HCT116 (cell line): ENCODE measurements at regions not wholly inside any gene's neighbourhood (a gene's known extent, or its start where the extent isn't known, plus 50 kb on each side); places are given as distances from the start of the nearest gene placed in this dataset.

Experiments
- ATAC-seq: fragments of 200-7000 bp; cut with Tn5 transposase; 2 replicates; pipeline ENCODE4 v1.9.1; 2020; ENCODE audit warnings: mild to moderate bottlenecking, moderate library complexity
- BruUV-seq: library from RNA; stranded (reverse); fragments of 400-500 nt; replicated peaks from 2 replicates; lab custom pipeline; 2021; lab: Mats Ljungman, UMichigan
- CTCF ChIA-PET: fragments of 300-600 bp; sonication (Branson Sonifier 250); formaldehyde crosslinking; loops from one replicate; lab custom pipeline; 2021; ENCODE audit warnings: antibody characterized with exemption; lab: Charles Lee
- POLR2A ChIA-PET: fragments of 300-600, 350-600 bp; sonication (Branson Sonifier 250); formaldehyde crosslinking; loops from one replicate; lab custom pipeline; 2021; ENCODE audit warnings: antibody characterized with exemption; lab: Charles Lee
- RAD21 ChIA-PET, 2 experiments: fragments of 300-600 bp; sonication (Branson Sonifier 250); formaldehyde crosslinking; loops; one replicate each; lab custom pipeline; 2023; ENCODE audit warnings: low total read pairs in 2 of 2; ENCODE audit not compliant: uncharacterized antibody in 2 of 2, unreplicated experiment in 2 of 2, low non-redundant PET in 1 of 2; lab: Charles Lee
- DNase-seq: peaks from one replicate; pipeline ENCODE4 v3.0.0-alpha.2; 2010; ENCODE audit warnings: low read depth, low spot score
- H2AFZ ChIP-seq: fragments of 200-600 bp; shearing (Covaris generic), sonication (generic); 2 replicates; pipeline ENCODE4 v1.6.1; 2017; ENCODE audit warnings: low read depth, mixed run types, mixed read lengths, antibody characterized with exemption, low read length; ENCODE audit not compliant: poor library complexity, severe bottlenecking
- H3K27ac ChIP-seq: 2 replicates; pipeline ENCODE4 v1.5.1; 2012; ENCODE audit warnings: low read depth, low read length
- H3K27me3 ChIP-seq: fragments of 200-600 bp; sonication (generic); 2 replicates; pipeline ENCODE4 v1.6.1; 2016; ENCODE audit warnings: mixed run types, low read length, mixed read lengths; ENCODE audit not compliant: insufficient read depth
- H3K36me3 ChIP-seq, 2 experiments: fragments of 200-500 bp in 1 of 2; fragments of 200-600 bp in 1 of 2; sonication (Bioruptor generic) in 1 of 2; sonication (generic) in 1 of 2; 2 replicates each; pipeline versions ENCODE4 v1.5.1 to v1.6.1; 2014 to 2016; ENCODE audit warnings: low read length in 2 of 2, inconsistent platforms in 1 of 2, mixed read lengths in 1 of 2, mixed run types in 1 of 2; ENCODE audit not compliant: insufficient read depth in 2 of 2, control insufficient read depth in 1 of 2
- H3K4me1 ChIP-seq, 2 experiments: fragments of 200-600 bp in 1 of 2; sonication (generic) in 1 of 2; 2 replicates each; pipeline versions ENCODE4 v1.5.1 to v1.6.1; 2012 to 2017; ENCODE audit warnings: low read length in 2 of 2, inconsistent platforms in 1 of 2, mild to moderate bottlenecking in 1 of 2, mixed read lengths in 1 of 2, mixed run types in 1 of 2, moderate library complexity in 1 of 2; ENCODE audit not compliant: insufficient read depth in 2 of 2, control insufficient read depth in 1 of 2
- H3K4me2 ChIP-seq: fragments of 200-600 bp; sonication (generic); 2 replicates; pipeline ENCODE4 v1.6.1; 2017; ENCODE audit warnings: mixed run types, low read length, mixed read lengths
- H3K4me3 ChIP-seq, 2 experiments: fragments of 200-600 bp in 1 of 2; sonication (generic) in 1 of 2; replicated peaks in 1 of 2; 2 replicates each; pipeline ENCODE4 v1.5.1; 2011 to 2016; ENCODE audit warnings: low read length in 2 of 2, control low read depth in 1 of 2, low read depth in 1 of 2, mild to moderate bottlenecking in 1 of 2, mixed read lengths in 1 of 2, mixed run types in 1 of 2
- H3K79me2 ChIP-seq: fragments of 200-600 bp; sonication (generic); 2 replicates; pipeline ENCODE4 v1.6.1; 2017; ENCODE audit warnings: mild to moderate bottlenecking, mixed run types, low read length, moderate library complexity, mixed read lengths; ENCODE audit not compliant: insufficient read depth
- H3K9ac ChIP-seq: fragments of 200-600 bp; sonication (generic); 2 replicates; pipeline ENCODE4 v1.6.1; 2016; ENCODE audit warnings: low read length, mixed read lengths
- H3K9me2 ChIP-seq: fragments of 200-600 bp; sonication (generic), shearing (Covaris generic); 2 replicates; pipeline ENCODE4 v1.6.1; 2017; ENCODE audit warnings: mixed run types, mild to moderate bottlenecking, moderate library complexity; ENCODE audit not compliant: insufficient read depth
- H3K9me3 ChIP-seq, 2 experiments: fragments of 200-500 bp in 1 of 2; fragments of 200-600 bp in 1 of 2; sonication (Bioruptor generic) in 1 of 2; sonication (generic) in 1 of 2; 2 replicates each; pipeline ENCODE4 v1.6.1; 2014 to 2017; ENCODE audit warnings: low read length in 2 of 2, mixed read lengths in 2 of 2, inconsistent platforms in 1 of 2, low read depth in 1 of 2, mild to moderate bottlenecking in 1 of 2, mixed run types in 1 of 2, moderate library complexity in 1 of 2; ENCODE audit not compliant: control insufficient read depth in 1 of 2, insufficient read depth in 1 of 2
- H4K20me1 ChIP-seq: fragments of 200-600 bp; sonication (generic), shearing (Covaris generic); 2 replicates; pipeline ENCODE4 v1.6.1; 2017; ENCODE audit warnings: mixed run types, mild to moderate bottlenecking, moderate library complexity; ENCODE audit not compliant: insufficient read depth
- ATF3 ChIP-seq: IDR thresholded peaks from 2 replicates; pipeline ENCODE4 v1.6.1; 2012
- CTCF ChIP-seq, 3 experiments: fragments of 200-600 bp in 1 of 3; sonication (generic) in 1 of 3; IDR thresholded peaks in 2 of 3; conservative IDR thresholded peaks in 1 of 3; 2 replicates each; pipeline ENCODE4 v1.5.1; 2012 to 2017; ENCODE audit warnings: low read depth in 2 of 3, low read length in 2 of 3, antibody characterized with exemption in 1 of 3, borderline replicate concordance in 1 of 3, control low read depth in 1 of 3, mild to moderate bottlenecking in 1 of 3, mixed read lengths in 1 of 3, mixed run types in 1 of 3, moderate library complexity in 1 of 3; ENCODE audit not compliant: insufficient read depth in 1 of 3
- POLR2A ChIP-seq: IDR thresholded peaks from 2 replicates; pipeline ENCODE4 v1.7.0; 2011; ENCODE audit warnings: borderline replicate concordance; ENCODE audit not compliant: insufficient read depth, insufficient read length; ENCODE audit errors: extremely low read depth
- POLR2AphosphoS5 ChIP-seq: IDR thresholded peaks from 2 replicates; pipeline ENCODE4 v1.6.1; 2011; ENCODE audit warnings: mild to moderate bottlenecking, low read depth, low read length, moderate library complexity
- RAD21 ChIP-seq: IDR thresholded peaks from 2 replicates; pipeline ENCODE4 v1.6.1; 2012; ENCODE audit warnings: low read depth, mild to moderate bottlenecking
- REST ChIP-seq: IDR thresholded peaks from 2 replicates; pipeline ENCODE4 v1.6.1; 2012; ENCODE audit warnings: low read depth
- SIN3A ChIP-seq: IDR thresholded peaks from 2 replicates; pipeline ENCODE4 v1.6.1; 2012; ENCODE audit warnings: low read depth
- SRF ChIP-seq: IDR thresholded peaks from 2 replicates; pipeline ENCODE4 v1.6.1; 2012; ENCODE audit warnings: low read depth
- ZBTB33 ChIP-seq: IDR thresholded peaks from 2 replicates; pipeline ENCODE4 v1.6.1; 2011; ENCODE audit warnings: mild to moderate bottlenecking, low read length, moderate library complexity; ENCODE audit not compliant: insufficient replicate concordance; ENCODE audit errors: extremely low read depth
- ZFX ChIP-seq: fragments of 450-650 bp; IDR thresholded peaks from 2 replicates; pipeline ENCODE4 v1.6.1; 2017
- ZNF274 ChIP-seq: fragments of 200-500 bp; sonication (Bioruptor generic); IDR thresholded peaks from 2 replicates; pipeline ENCODE4 v1.6.1; 2014; ENCODE audit warnings: mild to moderate bottlenecking, low read depth, low read length, inconsistent platforms
- intact Hi-C: fragments of 100-400 bp; cut with micrococcal nuclease; formaldehyde crosslinking; loops from 2 replicates; pipeline ENCODE4 v1.10.0; 2022

- no peaks in the 10 kb centered on the region for H3K9me2 ChIP-seq
- no peak overlapping the region for H3K4me3 ChIP-seq
- no peak overlapping the region for H2AFZ ChIP-seq
- no peaks in the 10 kb centered on the region for H3K4me1 ChIP-seq
- H3K36me3 ChIP-seq, result no peaks in the 10 kb centered on the region
- RAD21 ChIA-PET, result no interaction called here
- no peak overlapping the region for H3K9ac ChIP-seq
- ATAC-seq, result no peak
- no peak for DNase-seq
- intact Hi-C loops, result no loop called here
- no peaks in the 10 kb centered on the region for H3K9me3 ChIP-seq
- no peaks in the 10 kb centered on the region for H3K27me3 ChIP-seq
- no peaks in the 10 kb centered on the region for H3K79me2 ChIP-seq
- POLR2A ChIA-PET, result interaction anchor here (1.2 kb wide), 1 partner anchor 15 kb away, joined by 3 read pairs; no protein-coding TSS in a partner anchor
- no peaks in the 10 kb centered on the region for H4K20me1 ChIP-seq
- TF ChIP-seq ATF3 (no peak), ZFX (no peak), CTCF (IDR thresholded peaks at IDR 0.05 in 2 of 3, conservative IDR thresholded peaks at IDR 0.05 in 1 of 3; ENCODE audit: borderline replicate concordance in 1 of 3, insufficient read depth in 1 of 3, low read depth in 2 of 3, low read length in 2 of 3) (no peak), ZBTB33 (no peak), POLR2A (no peak), REST (no peak), POLR2AphosphoS5 (no peak), ZNF274 (no peak), SRF (no peak), RAD21 (no peak), SIN3A (no peak)
- no TSS peak for BruUV-seq
- H3K4me2 ChIP-seq, result no peak overlapping the region
- H3K27ac ChIP-seq, result no peak overlapping the region
- CTCF ChIA-PET, result no interaction called here
These were observed 84.1 kb downstream of the ACTBL2 start for GRCh38 chr5:57398413-57399093.
